HUES64 (cell line): ENCODE measurements at regions not wholly inside any gene's neighbourhood (a gene's known extent, or its start where the extent isn't known, plus 50 kb on each side); places are given as distances from the start of the nearest gene placed in this dataset.

Experiments used
- H3K27ac ChIP-seq: 2 replicates; pipeline ENCODE4 v1.7.0; 2013; ENCODE audit warnings: low read depth, low read length, inconsistent platforms
- H3K27me3 ChIP-seq: 2 replicates; pipeline ENCODE4 v1.6.1; 2013; ENCODE audit warnings: mild to moderate bottlenecking, low read length; ENCODE audit not compliant: insufficient read depth
- H3K36me3 ChIP-seq: 2 replicates; pipeline ENCODE4 v1.6.1; 2013; ENCODE audit warnings: mild to moderate bottlenecking, low read length; ENCODE audit not compliant: insufficient read depth
- H3K4me1 ChIP-seq: 2 replicates; pipeline ENCODE4 v1.6.1; 2013; ENCODE audit warnings: mild to moderate bottlenecking, low read length, moderate library complexity; ENCODE audit not compliant: insufficient read depth
- H3K4me3 ChIP-seq: 2 replicates; pipeline ENCODE4 v1.5.1; 2013; ENCODE audit warnings: mild to moderate bottlenecking, low read length, moderate library complexity
- H3K9ac ChIP-seq: 2 replicates; pipeline ENCODE4 v1.6.1; 2013; ENCODE audit warnings: mild to moderate bottlenecking, low read depth, low read length
- H3K9me3 ChIP-seq: 2 replicates; pipeline ENCODE4 v1.6.1; 2013; ENCODE audit warnings: low read depth, low read length; ENCODE audit not compliant: insufficient read depth
- WGBS: fragments of 150-250, 120-280 bp; methylation state at CpG from one replicate; pipeline ENCODE4 v1.1.7; 2013; ENCODE audit warnings: missing lambda C conversion rate; 5-methylcytosine and 5-hydroxymethylcytosine counted together

DNA sequence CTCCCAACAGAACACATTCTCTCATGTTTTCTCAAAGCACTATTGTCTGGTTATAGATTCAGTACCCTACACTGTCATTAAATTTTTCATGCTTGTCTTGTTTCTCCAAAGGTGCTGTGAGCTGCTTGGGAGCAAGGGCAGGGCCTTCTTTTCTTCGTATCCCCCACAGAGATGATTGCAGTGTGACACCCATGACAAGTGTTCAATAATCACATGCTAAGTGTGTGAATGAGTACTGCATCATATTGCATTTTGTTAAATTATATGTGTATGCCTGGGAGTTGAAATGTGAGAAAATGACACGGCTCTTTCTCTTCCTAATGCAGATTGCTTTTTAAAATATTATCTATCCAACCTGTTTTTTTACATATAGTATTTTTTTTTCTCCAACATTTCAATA is 57.3 kb upstream of the MAGI3 start:
- H3K9me3 ChIP-seq, result no peaks in the 10 kb centered on the region
- H3K9ac ChIP-seq, result no peak overlapping the region
- no peak overlapping the region for H3K27ac ChIP-seq
- WGBS, result 89% methylated on average over 1 of the region's 2 CpGs
- H3K4me3 ChIP-seq, result no peak overlapping the region
- H3K4me1 ChIP-seq, result no peaks in the 10 kb centered on the region
- no peaks in the 10 kb centered on the region for H3K27me3 ChIP-seq
- H3K36me3 ChIP-seq, result no peaks in the 10 kb centered on the region

DNA sequence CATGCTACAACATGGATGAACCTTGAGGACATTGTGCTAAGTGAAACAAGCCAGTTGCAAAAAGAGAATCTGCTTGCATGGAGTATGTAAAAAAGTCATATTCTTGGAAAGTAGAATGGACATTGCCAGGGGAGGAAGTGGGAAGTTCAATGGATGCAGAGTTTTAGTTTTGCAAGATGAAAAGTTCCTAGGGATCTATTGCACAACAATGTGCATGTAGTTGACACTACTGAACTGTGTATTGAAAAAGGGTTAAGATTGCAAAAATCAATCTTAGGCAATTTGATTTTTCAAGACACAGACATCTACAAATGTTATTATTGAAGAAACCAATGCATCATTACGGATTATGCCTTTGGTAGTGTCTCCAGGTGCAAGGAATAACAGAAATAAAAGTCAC is 50.3 kb upstream of the MAGI3 start:
- no peak overlapping the region for H3K27ac ChIP-seq
- WGBS, result 100% methylated on average over 1 of the region's 1 CpG
- no peaks in the 10 kb centered on the region for H3K36me3 ChIP-seq

More for the DNA sequence above, 50.3 kb upstream of the MAGI3 start:
- Histone ChIP-seq H3K9ac (no peak overlapping the region), H3K4me3 (no peak overlapping the region), H3K9me3 (no peaks in the 10 kb centered on the region), H3K4me1 (no peaks in the 10 kb centered on the region), H3K27me3 (no peaks in the 10 kb centered on the region)
